Stomach (tissue), 4 donors: ENCODE measurements at regions not wholly inside any gene's neighbourhood (a gene's known extent, or its start where the extent isn't known, plus 50 kb on each side); places are given as distances from the start of the nearest gene placed in this dataset.

Experiments
- POLR2AphosphoS5 ChIP-seq, 3 donors: sonication (generic); formaldehyde crosslinking; IDR thresholded peaks; one replicate each; pipeline ENCODE4 v1.6.1; 2016; ENCODE audit warnings: antibody characterized with exemption in 3 of 3
- TF ChIP-seq, protein P1 (sequence below), 7 experiments: fragments of 450-650 bp in 4 of 7; fragments of 200-600 bp in 3 of 7; sonication (generic) in 3 of 7; IDR thresholded peaks; one replicate each; pipeline ENCODE4 v1.5.1; 2016 to 2019; ENCODE audit warnings: antibody characterized with exemption in 7 of 7, control low read depth in 2 of 7, mild to moderate bottlenecking in 1 of 7

- no peak for TF ChIP-seq POLR2AphosphoS5 (IDR thresholded peaks at IDR 0.05)
- TF ChIP-seq, protein P1, sequence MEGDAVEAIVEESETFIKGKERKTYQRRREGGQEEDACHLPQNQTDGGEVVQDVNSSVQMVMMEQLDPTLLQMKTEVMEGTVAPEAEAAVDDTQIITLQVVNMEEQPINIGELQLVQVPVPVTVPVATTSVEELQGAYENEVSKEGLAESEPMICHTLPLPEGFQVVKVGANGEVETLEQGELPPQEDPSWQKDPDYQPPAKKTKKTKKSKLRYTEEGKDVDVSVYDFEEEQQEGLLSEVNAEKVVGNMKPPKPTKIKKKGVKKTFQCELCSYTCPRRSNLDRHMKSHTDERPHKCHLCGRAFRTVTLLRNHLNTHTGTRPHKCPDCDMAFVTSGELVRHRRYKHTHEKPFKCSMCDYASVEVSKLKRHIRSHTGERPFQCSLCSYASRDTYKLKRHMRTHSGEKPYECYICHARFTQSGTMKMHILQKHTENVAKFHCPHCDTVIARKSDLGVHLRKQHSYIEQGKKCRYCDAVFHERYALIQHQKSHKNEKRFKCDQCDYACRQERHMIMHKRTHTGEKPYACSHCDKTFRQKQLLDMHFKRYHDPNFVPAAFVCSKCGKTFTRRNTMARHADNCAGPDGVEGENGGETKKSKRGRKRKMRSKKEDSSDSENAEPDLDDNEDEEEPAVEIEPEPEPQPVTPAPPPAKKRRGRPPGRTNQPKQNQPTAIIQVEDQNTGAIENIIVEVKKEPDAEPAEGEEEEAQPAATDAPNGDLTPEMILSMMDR (IDR thresholded peaks at IDR 0.05), result no peak
Observed at GRCh38 chr3:194781617-194782016, 95.9 kb downstream of the FAM43A start.
